OCI-LY7 (cell line): ENCODE measurements at regions not wholly inside any gene's neighbourhood (a gene's known extent, or its start where the extent isn't known, plus 50 kb on each side); places are given as distances from the start of the nearest gene placed in this dataset.
"Not testable (repeated sequence)": the region's sequence is repeated elsewhere in the genome, so short reads cannot be mapped to it uniquely, and the experiment has no call there.

Experiments
- BruUV-seq: library from RNA; stranded (reverse); fragments of 400-500 nt; replicated peaks from 2 replicates; lab custom pipeline; 2021; lab: Mats Ljungman, UMichigan
- CTCF ChIA-PET: fragments of 300-600 bp; sonication (Branson Sonifier 250); formaldehyde crosslinking; loops from one replicate; lab custom pipeline; 2022; ENCODE audit warnings: antibody characterized with exemption; ENCODE audit not compliant: unreplicated experiment; lab: Charles Lee
- POLR2A ChIA-PET: fragments of 300-600 bp; sonication (Branson Sonifier 250); formaldehyde crosslinking; loops from one replicate; lab custom pipeline; 2022; ENCODE audit warnings: antibody characterized with exemption; lab: Charles Lee
- DNase-seq: peaks from one replicate; pipeline ENCODE4 v3.0.0-alpha.2; 2015; ENCODE audit warnings: low spot score
- H2AFZ ChIP-seq: fragments of 200-600 bp; sonication (generic), shearing (Covaris generic); 2 replicates; pipeline ENCODE4 v1.6.1; 2014; ENCODE audit warnings: mild to moderate bottlenecking, antibody characterized with exemption, low read length, moderate library complexity
- H3K27ac ChIP-seq: fragments of 200-600 bp; sonication (generic); 2 replicates; pipeline ENCODE4 v1.5.1; 2014; ENCODE audit warnings: mixed run types, low read depth, mild to moderate bottlenecking, moderate library complexity, low read length, inconsistent platforms; ENCODE audit not compliant: poor library complexity, severe bottlenecking
- H3K36me3 ChIP-seq: fragments of 200-600 bp; sonication (generic); 2 replicates; pipeline ENCODE4 v1.6.1; 2014; ENCODE audit warnings: mild to moderate bottlenecking, antibody characterized with exemption, low read length, moderate library complexity, mixed read lengths; ENCODE audit not compliant: insufficient read depth
- H3K4me1 ChIP-seq: fragments of 200-600 bp; sonication (generic); 2 replicates; pipeline ENCODE4 v1.5.1; 2014; ENCODE audit warnings: mild to moderate bottlenecking, low read length; ENCODE audit not compliant: insufficient read depth, poor library complexity, severe bottlenecking
- H3K4me2 ChIP-seq: fragments of 200-600 bp; sonication (generic); 2 replicates; pipeline ENCODE4 v1.6.1; 2014; ENCODE audit warnings: mild to moderate bottlenecking, low read length
- H3K4me3 ChIP-seq: fragments of 200-600 bp; sonication (generic); 2 replicates; pipeline ENCODE4 v1.5.1; 2014; ENCODE audit warnings: mild to moderate bottlenecking, low read depth, low read length; ENCODE audit not compliant: poor library complexity, severe bottlenecking
- H3K79me2 ChIP-seq: fragments of 200-600 bp; sonication (generic); 2 replicates; pipeline ENCODE4 v1.6.1; 2016; ENCODE audit warnings: low read depth, mild to moderate bottlenecking, low read length, moderate library complexity, mixed read lengths; ENCODE audit not compliant: insufficient read depth
- H3K9me2 ChIP-seq: fragments of 200-600 bp; sonication (generic); 2 replicates; pipeline ENCODE4 v1.6.1; 2016; ENCODE audit warnings: mild to moderate bottlenecking, low read length, mixed read lengths; ENCODE audit not compliant: insufficient read depth
- H3K9me3 ChIP-seq: fragments of 200-600 bp; sonication (generic); 2 replicates; pipeline ENCODE4 v1.6.1; 2014; ENCODE audit warnings: mild to moderate bottlenecking, mixed run types, low read length, mixed read lengths
- H4K20me1 ChIP-seq: fragments of 200-600 bp; sonication (generic); 2 replicates; pipeline ENCODE4 v1.6.1; 2014; ENCODE audit warnings: mild to moderate bottlenecking, antibody characterized with exemption, low read length, moderate library complexity, mixed read lengths; ENCODE audit not compliant: insufficient read depth
- EZH2phosphoT487 ChIP-seq: fragments of 200-600 bp; sonication (generic); IDR thresholded peaks from 2 replicates; pipeline ENCODE4 v1.6.1; 2018; ENCODE audit warnings: low read depth, borderline replicate concordance, mild to moderate bottlenecking, mixed run types, antibody characterized with exemption, low read length, moderate library complexity, mixed read lengths
- intact Hi-C: fragments of 100-400 bp; cut with micrococcal nuclease; formaldehyde crosslinking; loops from one replicate; pipeline ENCODE4 v1.10.0; 2022; ENCODE audit not compliant: unreplicated experiment
- TF ChIP-seq, protein P1 (sequence below): fragments of 200-600 bp; sonication (generic); conservative IDR thresholded peaks from 2 replicates; pipeline ENCODE4 v1.5.1; 2014; ENCODE audit warnings: mild to moderate bottlenecking, antibody characterized with exemption, low read length, moderate library complexity, mixed read lengths

DNA sequence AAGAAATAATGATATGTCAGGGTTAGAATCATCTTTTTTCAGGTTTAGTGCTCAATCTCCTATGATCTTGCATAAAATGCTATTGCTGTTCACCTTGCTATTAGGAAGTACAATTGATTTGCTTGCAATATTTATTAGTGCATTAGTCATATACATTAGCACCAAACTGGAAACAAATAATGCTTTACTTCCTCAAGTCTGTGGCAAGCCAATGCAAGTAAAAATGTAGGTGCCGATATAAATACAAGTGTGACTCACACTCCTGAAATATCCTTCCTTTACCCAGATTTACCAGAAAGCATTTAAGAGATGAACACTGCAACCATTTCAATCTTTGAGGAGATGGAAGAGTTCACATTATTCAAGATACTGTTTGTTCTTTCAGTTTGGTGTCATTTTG lies 1487.7 kb upstream of the ADGRL3 start:
- ChIA-PET CTCF (no interaction called here), POLR2A (no interaction called here)
- no peaks in the 10 kb centered on the region for H3K36me3 ChIP-seq
- no peaks in the 10 kb centered on the region for H3K9me3 ChIP-seq
- H3K4me2 ChIP-seq: no peak overlapping the region
- DNase-seq: no peak
- H3K27ac ChIP-seq: no peak overlapping the region
- no TSS peak for BruUV-seq
- H2AFZ ChIP-seq: no peak overlapping the region
- no peaks in the 10 kb centered on the region for H4K20me1 ChIP-seq
- H3K79me2 ChIP-seq: no peaks in the 10 kb centered on the region
- no peaks in the 10 kb centered on the region for H3K4me1 ChIP-seq
- H3K9me2 ChIP-seq: no peaks in the 10 kb centered on the region
- TF ChIP-seq, protein P1, sequence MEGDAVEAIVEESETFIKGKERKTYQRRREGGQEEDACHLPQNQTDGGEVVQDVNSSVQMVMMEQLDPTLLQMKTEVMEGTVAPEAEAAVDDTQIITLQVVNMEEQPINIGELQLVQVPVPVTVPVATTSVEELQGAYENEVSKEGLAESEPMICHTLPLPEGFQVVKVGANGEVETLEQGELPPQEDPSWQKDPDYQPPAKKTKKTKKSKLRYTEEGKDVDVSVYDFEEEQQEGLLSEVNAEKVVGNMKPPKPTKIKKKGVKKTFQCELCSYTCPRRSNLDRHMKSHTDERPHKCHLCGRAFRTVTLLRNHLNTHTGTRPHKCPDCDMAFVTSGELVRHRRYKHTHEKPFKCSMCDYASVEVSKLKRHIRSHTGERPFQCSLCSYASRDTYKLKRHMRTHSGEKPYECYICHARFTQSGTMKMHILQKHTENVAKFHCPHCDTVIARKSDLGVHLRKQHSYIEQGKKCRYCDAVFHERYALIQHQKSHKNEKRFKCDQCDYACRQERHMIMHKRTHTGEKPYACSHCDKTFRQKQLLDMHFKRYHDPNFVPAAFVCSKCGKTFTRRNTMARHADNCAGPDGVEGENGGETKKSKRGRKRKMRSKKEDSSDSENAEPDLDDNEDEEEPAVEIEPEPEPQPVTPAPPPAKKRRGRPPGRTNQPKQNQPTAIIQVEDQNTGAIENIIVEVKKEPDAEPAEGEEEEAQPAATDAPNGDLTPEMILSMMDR: no peak
- TF ChIP-seq EZH2phosphoT487: no peak
- intact Hi-C loops: no loop called here
- no peak overlapping the region for H3K4me3 ChIP-seq

DNA sequence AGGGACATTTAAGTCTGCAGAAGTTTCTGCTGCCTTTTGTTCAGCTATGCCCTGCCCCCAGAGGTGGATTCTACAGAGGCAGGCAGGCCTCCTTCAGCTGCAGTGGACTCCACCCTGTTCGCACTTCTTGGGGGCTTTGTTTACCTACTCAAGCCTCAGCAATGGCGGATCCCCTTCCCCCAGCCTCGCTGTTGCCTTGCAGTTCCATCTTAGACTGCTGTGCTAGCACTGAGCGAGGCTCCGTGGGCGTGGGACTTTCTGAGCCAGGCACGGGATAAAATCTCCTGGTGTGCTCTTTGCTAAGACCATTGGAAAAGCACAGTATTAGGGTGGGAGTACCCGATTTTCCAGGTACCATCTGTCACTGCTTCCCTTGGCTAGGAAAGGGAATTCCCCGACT lies 1475.8 kb upstream of the ADGRL3 start:
- BruUV-seq, H3K4me1 ChIP-seq, CTCF ChIA-PET, H3K9me3 ChIP-seq, H2AFZ ChIP-seq, H3K36me3 ChIP-seq, H3K9me2 ChIP-seq, H3K27ac ChIP-seq, H3K4me2 ChIP-seq, H3K4me3 ChIP-seq, DNase-seq, H3K79me2 ChIP-seq, POLR2A ChIA-PET, H4K20me1 ChIP-seq, intact Hi-C loops: not testable (repeated sequence)

DNA sequence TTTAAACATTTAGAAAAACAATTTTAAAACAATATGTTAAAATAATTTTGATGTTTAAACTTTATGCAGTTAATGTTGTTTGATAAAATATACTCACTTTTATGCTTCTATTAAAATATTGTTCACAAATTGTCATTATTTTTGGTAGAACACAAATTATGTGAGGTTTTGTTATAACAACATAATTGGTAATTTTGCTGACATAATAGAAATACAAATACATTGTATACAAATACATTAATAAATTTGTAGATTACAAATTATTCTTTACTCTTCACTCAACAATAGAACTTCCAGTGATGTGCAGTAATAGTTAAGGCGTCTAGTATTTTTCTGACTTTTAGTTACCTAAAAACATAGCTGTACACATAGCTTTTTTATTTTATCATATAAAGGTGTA lies 1472.4 kb upstream of the ADGRL3 start:
- TF ChIP-seq, protein P1: no peak
- no peak for TF ChIP-seq EZH2phosphoT487
- Histone ChIP-seq H3K27ac (no peak overlapping the region), H4K20me1 (no peaks in the 10 kb centered on the region), H3K4me1 (no peaks in the 10 kb centered on the region), H3K9me3 (no peaks in the 10 kb centered on the region), H2AFZ (no peak overlapping the region), H3K4me3 (no peak overlapping the region), H3K36me3 (no peaks in the 10 kb centered on the region), H3K79me2 (no peaks in the 10 kb centered on the region), H3K4me2 (no peak overlapping the region), H3K9me2 (no peaks in the 10 kb centered on the region)
- POLR2A ChIA-PET: no interaction called here
- DNase-seq: no peak
- no TSS peak for BruUV-seq
- CTCF ChIA-PET: no interaction called here
- intact Hi-C loops: no loop called here
